Esophagus muscularis mucosa (tissue), 4 donors: ENCODE measurements at regions not wholly inside any gene's neighbourhood (a gene's known extent, or its start where the extent isn't known, plus 50 kb on each side); places are given as distances from the start of the nearest gene placed in this dataset.

Source experiments
- DNase-seq: peaks from one replicate; pipeline ENCODE4 v3.0.0-alpha.2; 2017; ENCODE audit errors: extremely low spot score
- H3K27ac ChIP-seq, 4 donors: fragments of 200-600 bp; sonication (generic); replicated peaks in 1 of 4; 1 replicate in 3 of 4; 2 replicates in 1 of 4; pipeline ENCODE4 v1.5.1; 2016 to 2019; ENCODE audit warnings: mild to moderate bottlenecking in 1 of 4
- H3K27me3 ChIP-seq, 4 donors: fragments of 200-600 bp; sonication (generic); one replicate each; pipeline versions ENCODE4 v1.5.1 to v1.6.0; 2016 to 2019
- H3K36me3 ChIP-seq, 4 donors: fragments of 200-600 bp; sonication (generic); one replicate each; pipeline ENCODE4 v1.5.1; 2016 to 2019
- H3K4me1 ChIP-seq, 4 donors: fragments of 200-600 bp; sonication (generic); one replicate each; pipeline ENCODE4 v1.5.1; 2016 to 2019
- H3K4me3 ChIP-seq, 4 donors: fragments of 200-600 bp; sonication (generic); 1 replicate in 2 of 4; 2 replicates in 2 of 4; pipeline ENCODE4 v1.5.1; 2016 to 2019; ENCODE audit warnings: mild to moderate bottlenecking in 4 of 4, moderate library complexity in 1 of 4
- H3K9me3 ChIP-seq, 4 donors: fragments of 200-600 bp; sonication (generic); 1 replicate in 3 of 4; 2 replicates in 1 of 4; pipeline ENCODE4 v1.5.1; 2016 to 2019
- CTCF ChIP-seq, 3 experiments: fragments of 200-600 bp in 2 of 3; fragments of 450-650 bp in 1 of 3; sonication (generic) in 2 of 3; IDR thresholded peaks; one replicate each; pipeline ENCODE4 v1.5.1; 2017 to 2019; ENCODE audit warnings: antibody characterized with exemption in 3 of 3, mild to moderate bottlenecking in 2 of 3, moderate library complexity in 1 of 3
- EP300 ChIP-seq: sonication (generic); formaldehyde crosslinking; IDR thresholded peaks from one replicate; pipeline ENCODE4 v1.6.1; 2017; ENCODE audit warnings: antibody characterized with exemption
- POLR2A ChIP-seq: fragments of 450-650 bp; IDR thresholded peaks from one replicate; pipeline ENCODE4 v1.6.1; 2017; ENCODE audit warnings: antibody characterized with exemption, moderate library complexity, mild to moderate bottlenecking, low read depth
- POLR2AphosphoS5 ChIP-seq, 2 donors: sonication (generic); formaldehyde crosslinking; IDR thresholded peaks; one replicate each; pipeline ENCODE4 v1.6.1; 2017; ENCODE audit warnings: antibody characterized with exemption in 2 of 2
- WGBS: methylation state at CpG from one replicate; pipeline ENCODE4 v1.1.5; 2018; 5-methylcytosine and 5-hydroxymethylcytosine counted together
- intact Hi-C: fragments of 100-400 bp; cut with DNase I; formaldehyde crosslinking; loops from one replicate; pipeline ENCODE4 v1.15.1; 2023

GRCh38 chr5:58107704-58108103 is 352.2 kb downstream of the PLK2 start:
- intact Hi-C loops = no loop called here
- Histone ChIP-seq H3K9me3 (no peaks in the 10 kb centered on the region), H3K27me3 (no peaks in the 10 kb centered on the region), H3K27ac (no peak overlapping the region), H3K4me1 (no peaks in the 10 kb centered on the region), H3K36me3 (no peaks in the 10 kb centered on the region), H3K4me3 (no peak overlapping the region)
- 89% methylated on average over 2 of the region's 2 CpGs for WGBS
- DNase-seq = no peak
- TF ChIP-seq POLR2A (no peak), POLR2AphosphoS5 (IDR thresholded peaks at IDR 0.05) (no peak), EP300 (no peak), CTCF (IDR thresholded peaks at IDR 0.05) (no peak)

DNA sequence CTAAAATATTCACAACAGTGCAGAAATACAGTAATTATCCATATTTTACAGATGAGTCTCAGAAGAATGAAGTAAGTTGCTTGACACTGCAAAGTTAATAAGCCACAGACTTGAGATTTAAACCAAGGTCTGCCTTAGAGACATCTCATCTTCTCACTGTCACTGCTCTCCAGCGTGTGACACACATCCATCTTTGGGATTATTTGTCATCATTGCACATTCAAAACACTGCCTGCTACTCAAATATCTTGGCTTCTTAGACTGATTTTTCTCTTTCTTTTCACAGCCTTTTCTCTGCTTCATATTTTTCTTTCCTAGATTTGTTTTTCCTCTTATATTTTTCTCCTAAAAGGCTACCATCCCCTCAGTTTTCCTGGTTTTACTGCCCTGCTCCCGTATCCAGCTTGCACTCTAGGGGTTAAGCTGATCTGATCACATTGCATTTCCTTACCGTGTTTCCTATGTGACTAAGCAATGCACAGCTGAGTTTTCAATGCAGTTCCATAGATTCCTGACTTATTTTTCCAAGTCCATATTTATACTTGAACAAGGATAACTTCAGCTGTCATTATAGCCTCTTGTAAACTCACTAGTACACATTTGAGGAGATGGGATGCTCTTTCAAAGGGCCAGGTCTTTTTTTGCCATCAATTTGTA is 353.0 kb downstream of the PLK2 start:
- WGBS = 69% methylated on average over 3 of the region's 3 CpGs
- TF ChIP-seq POLR2A (no peak), POLR2AphosphoS5 (IDR thresholded peaks at IDR 0.05) (no peak), CTCF (IDR thresholded peaks at IDR 0.05) (no peak), EP300 (no peak)

DNA sequence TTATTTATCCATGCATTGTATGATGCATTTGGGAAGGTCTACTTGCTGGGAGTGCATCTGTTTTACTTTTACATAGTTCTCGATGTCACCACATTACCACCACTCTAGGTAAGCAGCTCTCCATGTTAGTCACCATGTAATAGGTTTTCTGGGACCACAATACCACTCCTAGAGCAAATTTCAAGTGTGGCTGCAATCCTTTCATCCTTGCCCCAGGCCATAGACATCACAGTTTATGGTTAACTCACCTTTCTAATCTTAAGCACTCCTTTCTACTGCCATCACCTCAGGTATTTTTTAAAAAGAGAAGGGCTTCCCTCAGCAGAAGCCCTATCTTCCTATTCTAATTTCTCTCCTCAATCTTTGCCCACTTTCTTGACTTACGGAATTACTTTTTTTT is 354.1 kb downstream of the PLK2 start:
- DNase-seq = no peak
- H3K4me3 ChIP-seq = no peak overlapping the region
- no peaks in the 10 kb centered on the region for H3K27me3 ChIP-seq
- no peaks in the 10 kb centered on the region for H3K36me3 ChIP-seq
- TF ChIP-seq EP300 (no peak), CTCF (IDR thresholded peaks at IDR 0.05) (no peak), POLR2A (no peak), POLR2AphosphoS5 (IDR thresholded peaks at IDR 0.05) (no peak)
- no peaks in the 10 kb centered on the region for H3K4me1 ChIP-seq
- intact Hi-C loops = no loop called here
- H3K9me3 ChIP-seq = no peaks in the 10 kb centered on the region
- no peak overlapping the region for H3K27ac ChIP-seq
- WGBS = 97% methylated on average over 2 of the region's 2 CpGs

More for the DNA sequence above, 353.0 kb downstream of the PLK2 start:
- no peak overlapping the region for H3K4me3 ChIP-seq
- H3K36me3 ChIP-seq = no peaks in the 10 kb centered on the region
- no peak for DNase-seq
- intact Hi-C loops = no loop called here
- no peaks in the 10 kb centered on the region for H3K27me3 ChIP-seq
- no peaks in the 10 kb centered on the region for H3K4me1 ChIP-seq
- H3K9me3 ChIP-seq = no peaks in the 10 kb centered on the region
- no peak overlapping the region for H3K27ac ChIP-seq

- Histone ChIP-seq H3K27me3 (no peaks in the 10 kb centered on the region), H3K9me3 (no peaks in the 10 kb centered on the region), H3K4me1 (no peaks in the 10 kb centered on the region), H3K4me3 (no peak overlapping the region), H3K36me3 (no peaks in the 10 kb centered on the region), H3K27ac (no peak overlapping the region)
- intact Hi-C loops = no loop called here
- WGBS = 57% methylated on average over 2 of the region's 2 CpGs
- TF ChIP-seq POLR2A (no peak), EP300 (no peak), CTCF (IDR thresholded peaks at IDR 0.05) (no peak), POLR2AphosphoS5 (IDR thresholded peaks at IDR 0.05) (no peak)
- DNase-seq = no peak
These were observed 360.6 kb downstream of the PLK2 start for GRCh38 chr5:58099257-58099656.

DNA sequence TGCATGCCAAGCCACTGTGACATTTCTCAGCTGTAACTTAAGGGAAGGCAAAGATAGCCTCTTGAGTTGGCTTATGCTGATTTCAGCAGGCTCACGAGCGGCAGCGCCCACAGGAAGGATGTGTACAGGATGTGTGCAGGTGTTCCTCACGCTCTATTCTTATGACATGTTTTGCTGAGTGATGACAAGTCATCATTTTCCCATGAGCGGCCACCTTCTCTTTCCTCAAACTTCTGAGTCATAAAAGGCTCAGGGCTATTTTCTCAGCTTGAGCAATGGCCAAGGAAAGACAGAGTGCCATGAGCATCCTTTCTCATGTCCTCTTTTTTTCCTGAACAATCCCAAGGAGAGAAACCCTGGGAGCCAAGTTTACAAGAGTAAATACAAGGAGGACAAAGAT is 365.9 kb downstream of the PLK2 start:
- DNase-seq = no peak
- intact Hi-C loops = no loop called here
- Histone ChIP-seq H3K27me3 (no peaks in the 10 kb centered on the region), H3K4me3 (no peak overlapping the region), H3K36me3 (no peaks in the 10 kb centered on the region), H3K9me3 (no peaks in the 10 kb centered on the region), H3K4me1 (no peaks in the 10 kb centered on the region), H3K27ac (no peak overlapping the region)
- TF ChIP-seq EP300 (no peak), CTCF (IDR thresholded peaks at IDR 0.05) (no peak), POLR2AphosphoS5 (IDR thresholded peaks at IDR 0.05) (no peak), POLR2A (no peak)
- 49% methylated on average over 3 of the region's 5 CpGs for WGBS
